K562 (cell line): ENCODE measurements at regions not wholly inside any gene's neighbourhood (a gene's known extent, or its start where the extent isn't known, plus 50 kb on each side); places are given as distances from the start of the nearest gene placed in this dataset.
A peak's percentile ranks its signal among the peaks of the same experiment; 100 is the strongest.

Experiments
- ATAC-seq: fragments of 200-7000 bp; cut with Tn5 transposase; 3 replicates; pipeline ENCODE4 v1.9.1; 2020; ENCODE audit warnings: moderate library complexity
- BruUV-seq: library from RNA; stranded (reverse); fragments of 400-500 nt; replicated peaks from 2 replicates; lab custom pipeline; 2021; lab: Mats Ljungman, UMichigan
- CTCF ChIA-PET: fragments of 300-600 bp; formaldehyde crosslinking; extraction: SDS; loops from one replicate; lab custom pipeline; 2021; ENCODE audit warnings: low intra/inter-chr PET ratio; lab: Yijun Ruan, JAX
- POLR2A ChIA-PET: fragments of 300-600, 350-650 bp; sonication (Branson Sonifier 250); formaldehyde crosslinking; extraction: SDS; loops from one replicate; lab custom pipeline; 2021; ENCODE audit warnings: antibody characterized with exemption, inconsistent platforms; lab: Yijun Ruan, JAX
- DNase-seq, 4 experiments: peaks; one replicate each; pipeline versions ENCODE4 v3.0.0 to v3.0.0-alpha.2; 2011 to 2018; ENCODE audit warnings: low spot score in 3 of 4, mixed read lengths in 3 of 4; ENCODE audit errors: extremely low read depth in 1 of 4
- FAIRE-seq: peaks from 2 replicates; lab custom pipeline; 2011; peaks lifted over from hg19 to GRCh38; lab: Jason Lieb, UNC
- H2AFZ ChIP-seq: 2 replicates; pipeline ENCODE4 v1.6.0; 2011; ENCODE audit warnings: low read depth, low read length, control low read depth, inconsistent platforms
- H3K27ac ChIP-seq: fragments of 200-600 bp; 3 replicates; pipeline ENCODE4 v1.8.0; 2011; ENCODE audit warnings: low read depth, mild to moderate bottlenecking, control low read depth, inconsistent platforms, low read length, moderate library complexity, mixed read lengths; ENCODE audit errors: extremely low read depth
- H3K27me3 ChIP-seq, 2 experiments: fragments of 300-600 bp in 1 of 2; 2 replicates in 1 of 2; 3 replicates in 1 of 2; pipeline versions ENCODE4 v1.6.0 to v1.8.0; 2011; ENCODE audit warnings: inconsistent platforms in 2 of 2, low read length in 2 of 2, mild to moderate bottlenecking in 1 of 2, mixed read lengths in 1 of 2, moderate library complexity in 1 of 2; ENCODE audit not compliant: control insufficient read depth in 2 of 2, insufficient read depth in 2 of 2
- H3K36me3 ChIP-seq: fragments of 300-600 bp; 3 replicates; pipeline ENCODE4 v1.8.0; 2011; ENCODE audit warnings: mild to moderate bottlenecking, low read length, inconsistent platforms; ENCODE audit not compliant: control insufficient read depth, insufficient read depth
- H3K4me1 ChIP-seq, 2 experiments: fragments of 200-600 bp in 1 of 2; replicated peaks in 1 of 2; 2 replicates in 1 of 2; 3 replicates in 1 of 2; pipeline versions ENCODE4 v1.5.1 to v1.8.0; 2011; ENCODE audit warnings: inconsistent platforms in 2 of 2, low read length in 2 of 2, mild to moderate bottlenecking in 1 of 2, mixed read lengths in 1 of 2, moderate library complexity in 1 of 2; ENCODE audit not compliant: control insufficient read depth in 2 of 2, insufficient read depth in 2 of 2
- H3K4me2 ChIP-seq: 2 replicates; pipeline ENCODE4 v1.6.1; 2011; ENCODE audit warnings: low read length, control low read depth, inconsistent platforms, mixed read lengths; ENCODE audit not compliant: insufficient read depth
- H3K4me3 ChIP-seq: fragments of 200-600 bp; sonication (generic), shearing (Covaris generic); 2 replicates; pipeline ENCODE4 v1.5.1; 2016; ENCODE audit warnings: control low read depth, inconsistent platforms
- H3K79me2 ChIP-seq: fragments of 200-600 bp; 3 replicates; pipeline ENCODE4 v1.8.0; 2011; ENCODE audit warnings: low read length, inconsistent platforms; ENCODE audit not compliant: control insufficient read depth, insufficient read depth
- H3K9ac ChIP-seq, 2 experiments: 2 replicates each; pipeline versions ENCODE4 v1.6.0 to v1.6.1; 2011; ENCODE audit warnings: low read depth in 2 of 2, low read length in 2 of 2, control low read depth in 1 of 2, inconsistent platforms in 1 of 2, mild to moderate bottlenecking in 1 of 2, mixed read lengths in 1 of 2; ENCODE audit not compliant: insufficient read depth in 1 of 2
- H3K9me1 ChIP-seq: one replicate; pipeline ENCODE4 v1.6.0; 2011; ENCODE audit warnings: inconsistent platforms, mild to moderate bottlenecking, low read length, moderate library complexity; ENCODE audit not compliant: control insufficient read depth, insufficient read depth
- H3K9me3 ChIP-seq: replicated peaks from 2 replicates; pipeline ENCODE4 v1.5.1; 2011; ENCODE audit warnings: low read depth, low read length, inconsistent platforms; ENCODE audit not compliant: control insufficient read depth, insufficient read depth
- H4K20me1 ChIP-seq: replicated peaks from 2 replicates; pipeline ENCODE4 v1.6.1; 2011; ENCODE audit warnings: low read length, inconsistent platforms, mixed read lengths; ENCODE audit not compliant: control insufficient read depth, insufficient read depth
- ADNP ChIP-seq: fragments of 200-800 bp; sonication (Bioruptor generic); IDR thresholded peaks from 2 replicates; pipeline ENCODE4 v1.6.1; 2016; ENCODE audit warnings: missing genetic modification characterization, missing compliant biosample characterization
- ARID2 ChIP-seq: fragments of 450-650 bp; IDR thresholded peaks from 2 replicates; pipeline ENCODE4 v1.6.1; 2017; ENCODE audit warnings: antibody characterized with exemption, mild to moderate bottlenecking
- C11orf30 ChIP-seq: fragments of 450-650 bp; IDR thresholded peaks from 2 replicates; pipeline ENCODE4 v1.6.1; 2016; ENCODE audit warnings: low read depth, mild to moderate bottlenecking
- EP400 ChIP-seq: fragments of 450-650 bp; IDR thresholded peaks from 2 replicates; pipeline ENCODE4 v1.6.1; 2017; ENCODE audit warnings: antibody characterized with exemption, mild to moderate bottlenecking, moderate library complexity
- HDAC1 ChIP-seq, 2 experiments: fragments of 450-650 bp; IDR thresholded peaks; 2 replicates each; pipeline ENCODE4 v1.6.1; 2016 to 2017; ENCODE audit warnings: inconsistent platforms in 1 of 2, mild to moderate bottlenecking in 1 of 2, moderate library complexity in 1 of 2
- HNRNPH1 ChIP-seq: fragments of 200-400 bp; formaldehyde crosslinking; optimal IDR thresholded peaks from 2 replicates; pipeline ENCODE3; 2017; ENCODE audit warnings: low read depth, mild to moderate bottlenecking, low read length, moderate library complexity
- MAFF ChIP-seq: IDR thresholded peaks from 2 replicates; pipeline ENCODE4 v1.6.1; 2012; ENCODE audit warnings: low read length, improper control_type of control experiment
- NFIX ChIP-seq: fragments of 250-450 bp; sonication (Bioruptor Pico); IDR thresholded peaks from 2 replicates; pipeline ENCODE4 v1.4.0; 2020; ENCODE audit warnings: low read depth, mild to moderate bottlenecking, moderate library complexity
- PTBP1 ChIP-seq: fragments of 200-400 bp; formaldehyde crosslinking; IDR thresholded peaks from 2 replicates; pipeline ENCODE4 v1.6.1; 2017; ENCODE audit warnings: low read depth, low read length
- SREBF2 ChIP-seq: sonication (generic); formaldehyde crosslinking; IDR thresholded peaks from 2 replicates; pipeline ENCODE4 v1.4.0; 2020; ENCODE audit warnings: mild to moderate bottlenecking, missing genetic modification reagents
- USF2 ChIP-seq: sonication (generic); formaldehyde crosslinking; IDR thresholded peaks from 2 replicates; pipeline ENCODE4 v1.5.0; 2020; ENCODE audit warnings: missing genetic modification reagents
- WGBS: fragments of 100-300 bp; shearing (Covaris generic); methylation state at CpG from one replicate; pipeline ENCODE4 v1.1.6; 2016; ENCODE audit warnings: low coverage, mixed read lengths; ENCODE audit not compliant: insufficient coverage; ENCODE audit errors: missing lambda C conversion rate; 5-methylcytosine and 5-hydroxymethylcytosine counted together
- in situ Hi-C: fragments of 300-500 bp; cut with MboI; formaldehyde crosslinking; loops from 4 replicates; pipeline ENCODE4 v1.15.0; 2018; ENCODE audit warnings: inconsistent platforms, mixed read lengths
- intact Hi-C: fragments of 100-400 bp; cut with micrococcal nuclease; formaldehyde crosslinking; loops from 2 replicates; pipeline ENCODE4 v1.14.2; 2022
- TF ChIP-seq, protein P1 (sequence below): fragments of 150-350 bp; IDR thresholded peaks from 2 replicates; pipeline ENCODE4 v1.6.1; 2014; ENCODE audit warnings: low read depth, mild to moderate bottlenecking, low read length, borderline replicate concordance
- TF ChIP-seq, protein P2 (sequence below): fragments of 450-650 bp; IDR thresholded peaks from 2 replicates; pipeline ENCODE4 v1.6.1; 2016; ENCODE audit warnings: missing biosample characterization, missing genetic modification characterization
- TF ChIP-seq, protein P3 (sequence below): fragments of 250-450 bp; sonication (Bioruptor Pico); IDR thresholded peaks from 2 replicates; pipeline ENCODE4 v1.4.0; 2020; ENCODE audit warnings: mild to moderate bottlenecking, moderate library complexity

DNA sequence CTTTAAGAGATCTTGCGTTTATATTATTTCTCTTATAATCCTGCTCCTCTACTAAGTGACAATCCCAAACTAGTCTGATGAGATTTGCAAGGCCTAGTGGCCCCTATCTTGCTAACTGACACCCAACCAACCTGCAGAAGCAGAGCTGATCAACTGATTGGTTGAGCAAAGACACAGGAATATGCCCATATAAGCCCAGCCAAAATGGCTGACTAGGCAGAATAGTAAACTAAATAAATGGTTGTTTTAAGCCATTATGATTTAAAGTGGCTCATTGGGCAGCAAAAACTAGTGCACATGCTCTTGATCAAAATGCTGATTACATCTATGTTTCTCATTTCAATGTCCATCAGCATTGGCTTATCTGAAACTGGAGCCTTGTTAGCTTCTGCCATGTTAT lies 238.0 kb upstream of the PDE4D start (continued):
- TF ChIP-seq, protein P1, sequence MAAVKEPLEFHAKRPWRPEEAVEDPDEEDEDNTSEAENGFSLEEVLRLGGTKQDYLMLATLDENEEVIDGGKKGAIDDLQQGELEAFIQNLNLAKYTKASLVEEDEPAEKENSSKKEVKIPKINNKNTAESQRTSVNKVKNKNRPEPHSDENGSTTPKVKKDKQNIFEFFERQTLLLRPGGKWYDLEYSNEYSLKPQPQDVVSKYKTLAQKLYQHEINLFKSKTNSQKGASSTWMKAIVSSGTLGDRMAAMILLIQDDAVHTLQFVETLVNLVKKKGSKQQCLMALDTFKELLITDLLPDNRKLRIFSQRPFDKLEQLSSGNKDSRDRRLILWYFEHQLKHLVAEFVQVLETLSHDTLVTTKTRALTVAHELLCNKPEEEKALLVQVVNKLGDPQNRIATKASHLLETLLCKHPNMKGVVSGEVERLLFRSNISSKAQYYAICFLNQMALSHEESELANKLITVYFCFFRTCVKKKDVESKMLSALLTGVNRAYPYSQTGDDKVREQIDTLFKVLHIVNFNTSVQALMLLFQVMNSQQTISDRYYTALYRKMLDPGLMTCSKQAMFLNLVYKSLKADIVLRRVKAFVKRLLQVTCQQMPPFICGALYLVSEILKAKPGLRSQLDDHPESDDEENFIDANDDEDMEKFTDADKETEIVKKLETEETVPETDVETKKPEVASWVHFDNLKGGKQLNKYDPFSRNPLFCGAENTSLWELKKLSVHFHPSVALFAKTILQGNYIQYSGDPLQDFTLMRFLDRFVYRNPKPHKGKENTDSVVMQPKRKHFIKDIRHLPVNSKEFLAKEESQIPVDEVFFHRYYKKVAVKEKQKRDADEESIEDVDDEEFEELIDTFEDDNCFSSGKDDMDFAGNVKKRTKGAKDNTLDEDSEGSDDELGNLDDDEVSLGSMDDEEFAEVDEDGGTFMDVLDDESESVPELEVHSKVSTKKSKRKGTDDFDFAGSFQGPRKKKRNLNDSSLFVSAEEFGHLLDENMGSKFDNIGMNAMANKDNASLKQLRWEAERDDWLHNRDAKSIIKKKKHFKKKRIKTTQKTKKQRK: no peak
- TF ChIP-seq ADNP (tag) (no peak), USF2 (CRISPR knock-in tag) (no peak), SREBF2 (CRISPR knock-in tag) (no peak), C11orf30 (peak; percentile 40; the same call in 1 of the 2 replicates), MAFF (peak; percentile 67), HDAC1 (IDR thresholded peaks at IDR 0.05) (no peak)
- TF ChIP-seq, all 486 proteins: peak for 5

DNA sequence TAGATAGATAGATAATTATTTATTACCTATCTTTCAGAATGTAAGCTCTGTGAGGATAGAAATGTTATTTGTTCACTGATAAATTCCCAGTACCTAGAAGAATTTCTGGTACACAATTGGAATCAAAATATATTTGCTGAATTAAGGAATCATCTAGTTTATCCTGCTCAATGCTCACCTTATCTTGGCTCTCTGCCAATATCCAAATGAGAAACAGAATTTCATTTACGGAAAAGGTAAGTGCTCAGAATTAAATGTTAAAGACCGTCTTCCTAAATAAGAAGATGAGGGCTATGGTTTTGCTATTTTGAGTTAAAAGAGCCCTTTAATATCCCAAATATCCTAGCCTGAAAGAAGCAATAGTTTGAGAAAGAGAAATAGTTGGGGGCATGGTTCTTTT lies 232.1 kb upstream of the PDE4D start:
- ATAC-seq (no peak), FAIRE-seq (no peak), DNase-seq (peak in 1 of 4 experiments; percentile 9)
- Histone ChIP-seq H3K27me3 (no peaks in the 10 kb centered on the region), H3K4me3 (no peak overlapping the region), H4K20me1 (no peaks in the 10 kb centered on the region), H3K9ac (no peak overlapping the region), H3K27ac (no peak overlapping the region), H3K9me3 (no peaks in the 10 kb centered on the region), H3K79me2 (no peaks in the 10 kb centered on the region), H3K36me3 (no peaks in the 10 kb centered on the region), H3K4me2 (no peak overlapping the region), H2AFZ (no peak overlapping the region), H3K9me1 (no peaks in the 10 kb centered on the region), H3K4me1 (no peaks in the 10 kb centered on the region)
- BruUV-seq: no TSS peak
- intact Hi-C loops: no loop called here
- in situ Hi-C loops: no loop called here
- CTCF ChIA-PET: no interaction called here
- 0% methylated on average over 2 of the region's 2 CpGs for WGBS
- POLR2A ChIA-PET: no interaction called here
- TF ChIP-seq HNRNPH1 (no peak), EP400 (no peak), ARID2 (no peak), NFIX (CRISPR knock-in tag) (peak; percentile 79), PTBP1 (no peak)
- TF ChIP-seq, protein P2, sequence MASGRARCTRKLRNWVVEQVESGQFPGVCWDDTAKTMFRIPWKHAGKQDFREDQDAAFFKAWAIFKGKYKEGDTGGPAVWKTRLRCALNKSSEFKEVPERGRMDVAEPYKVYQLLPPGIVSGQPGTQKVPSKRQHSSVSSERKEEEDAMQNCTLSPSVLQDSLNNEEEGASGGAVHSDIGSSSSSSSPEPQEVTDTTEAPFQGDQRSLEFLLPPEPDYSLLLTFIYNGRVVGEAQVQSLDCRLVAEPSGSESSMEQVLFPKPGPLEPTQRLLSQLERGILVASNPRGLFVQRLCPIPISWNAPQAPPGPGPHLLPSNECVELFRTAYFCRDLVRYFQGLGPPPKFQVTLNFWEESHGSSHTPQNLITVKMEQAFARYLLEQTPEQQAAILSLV (tag): no peak
- TF ChIP-seq, protein P3, sequence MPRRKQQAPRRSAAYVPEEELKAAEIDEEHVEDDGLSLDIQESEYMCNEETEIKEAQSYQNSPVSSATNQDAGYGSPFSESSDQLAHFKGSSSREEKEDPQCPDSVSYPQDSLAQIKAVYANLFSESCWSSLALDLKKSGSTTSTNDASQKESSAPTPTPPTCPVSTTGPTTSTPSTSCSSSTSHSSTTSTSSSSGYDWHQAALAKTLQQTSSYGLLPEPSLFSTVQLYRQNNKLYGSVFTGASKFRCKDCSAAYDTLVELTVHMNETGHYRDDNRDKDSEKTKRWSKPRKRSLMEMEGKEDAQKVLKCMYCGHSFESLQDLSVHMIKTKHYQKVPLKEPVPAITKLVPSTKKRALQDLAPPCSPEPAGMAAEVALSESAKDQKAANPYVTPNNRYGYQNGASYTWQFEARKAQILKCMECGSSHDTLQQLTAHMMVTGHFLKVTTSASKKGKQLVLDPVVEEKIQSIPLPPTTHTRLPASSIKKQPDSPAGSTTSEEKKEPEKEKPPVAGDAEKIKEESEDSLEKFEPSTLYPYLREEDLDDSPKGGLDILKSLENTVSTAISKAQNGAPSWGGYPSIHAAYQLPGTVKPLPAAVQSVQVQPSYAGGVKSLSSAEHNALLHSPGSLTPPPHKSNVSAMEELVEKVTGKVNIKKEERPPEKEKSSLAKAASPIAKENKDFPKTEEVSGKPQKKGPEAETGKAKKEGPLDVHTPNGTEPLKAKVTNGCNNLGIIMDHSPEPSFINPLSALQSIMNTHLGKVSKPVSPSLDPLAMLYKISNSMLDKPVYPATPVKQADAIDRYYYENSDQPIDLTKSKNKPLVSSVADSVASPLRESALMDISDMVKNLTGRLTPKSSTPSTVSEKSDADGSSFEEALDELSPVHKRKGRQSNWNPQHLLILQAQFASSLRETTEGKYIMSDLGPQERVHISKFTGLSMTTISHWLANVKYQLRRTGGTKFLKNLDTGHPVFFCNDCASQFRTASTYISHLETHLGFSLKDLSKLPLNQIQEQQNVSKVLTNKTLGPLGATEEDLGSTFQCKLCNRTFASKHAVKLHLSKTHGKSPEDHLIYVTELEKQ (CRISPR knock-in tag): no peak
